Right ventricle myocardium inferior (tissue), 1 donor: ENCODE measurements at regions not wholly inside any gene's neighbourhood (a gene's known extent, or its start where the extent isn't known, plus 50 kb on each side); places are given as distances from the start of the nearest gene placed in this dataset.

ENCODE experiments used
- ATAC-seq: fragments of 200-7000 bp; cut with Tn5 transposase; one replicate; pipeline ENCODE4 v1.9.1; 2020; ENCODE audit warnings: mild to moderate bottlenecking, moderate library complexity
- DNase-seq: peaks from one replicate; pipeline ENCODE4 v3.0.0; 2021; ENCODE audit errors: missing footprints
- intact Hi-C: fragments of 100-400 bp; cut with DNase I; formaldehyde crosslinking; loops from one replicate; pipeline ENCODE4 v1.11.0; 2022
- donor health status: DM: no; HTN: yes; CAD: no; lungs with severe emphysema.

DNA sequence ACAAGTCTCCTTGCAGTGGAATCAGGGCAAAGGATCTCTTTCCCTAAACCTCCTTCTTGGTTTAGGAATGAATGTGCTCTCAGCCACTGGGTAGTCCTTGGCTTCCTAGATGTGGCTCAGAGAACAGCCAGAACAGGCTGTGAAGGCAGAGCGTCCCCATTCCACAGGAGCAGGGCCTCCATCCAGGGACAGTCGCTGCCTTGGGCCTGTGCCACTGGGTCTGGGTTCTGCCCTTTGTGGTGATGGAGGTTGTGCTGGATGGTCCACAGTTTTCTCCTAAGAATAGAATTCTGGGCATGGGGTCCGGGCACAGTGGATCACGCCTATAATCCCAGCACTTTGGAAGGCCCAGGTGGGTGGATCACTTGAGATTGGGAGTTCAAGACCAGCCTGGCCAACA lies 516.5 kb upstream of the RAB6C start:
- ATAC-seq (no peak), DNase-seq (no peak)
- intact Hi-C loops, result no loop called here

DNA sequence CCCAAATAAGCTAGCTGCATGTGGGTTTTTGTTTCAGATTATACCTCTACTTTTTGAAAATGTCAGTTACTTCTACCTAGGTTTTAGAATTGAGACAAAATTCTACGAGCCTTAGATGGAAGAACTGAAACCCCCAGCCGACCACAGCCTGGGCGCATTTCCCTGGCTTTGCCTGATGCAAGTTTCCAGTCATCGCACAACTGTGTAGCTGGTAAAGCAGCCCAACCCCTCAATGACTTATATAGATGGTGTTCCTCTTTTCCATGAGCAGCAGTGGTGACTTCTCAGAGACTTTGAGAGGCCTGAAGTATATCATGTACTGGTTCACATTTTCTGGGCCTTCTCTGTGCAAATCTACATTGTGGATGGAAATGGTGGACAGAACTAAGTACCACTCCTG lies 515.4 kb upstream of the RAB6C start:
- ATAC-seq (peak; percentile 38), DNase-seq (no peak)
- intact Hi-C loops, result no loop called here

DNA sequence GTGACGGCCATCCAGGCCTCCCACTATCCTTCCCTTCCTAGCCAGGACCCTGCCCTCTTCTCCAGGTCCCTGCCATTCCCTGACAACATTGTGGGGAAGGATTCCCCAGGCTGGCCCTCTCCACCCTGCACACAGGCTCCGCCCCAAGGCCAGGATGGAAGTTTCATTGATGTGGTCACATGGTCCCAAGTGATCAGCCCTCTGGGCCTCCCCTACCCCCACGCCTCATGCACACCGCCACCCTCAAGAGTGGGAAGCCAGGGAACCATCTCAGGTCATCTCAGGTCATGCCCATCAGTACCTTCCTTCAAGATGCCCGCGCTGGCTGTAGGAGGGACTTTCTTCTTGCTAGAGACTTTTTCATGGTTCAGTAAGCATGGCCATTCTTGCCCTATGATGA lies 514.8 kb upstream of the RAB6C start:
- DNase-seq, result no peak
- intact Hi-C loops, result no loop called here
- no peak for ATAC-seq

DNA sequence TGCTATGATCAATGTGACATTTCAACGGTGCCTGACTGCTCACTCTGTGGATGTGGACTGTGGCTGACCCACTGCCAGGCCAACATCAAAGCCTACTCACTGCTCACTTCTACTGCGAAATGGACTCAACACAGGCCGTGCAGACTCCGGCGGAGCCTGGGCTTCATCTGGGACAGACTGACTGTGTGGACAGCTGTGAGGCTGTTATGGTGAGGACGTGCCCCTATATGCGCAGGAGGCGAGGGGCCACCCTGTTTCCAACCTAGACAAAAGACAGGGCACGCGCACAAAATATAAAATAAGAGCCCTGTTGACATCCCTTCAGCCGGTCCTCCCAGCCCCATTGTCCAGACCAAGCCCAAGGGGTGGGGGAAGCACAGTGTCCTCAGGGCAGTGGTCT lies 514.4 kb upstream of the RAB6C start:
- no peak for DNase-seq
- ATAC-seq, result no peak
- intact Hi-C loops, result no loop called here

DNA sequence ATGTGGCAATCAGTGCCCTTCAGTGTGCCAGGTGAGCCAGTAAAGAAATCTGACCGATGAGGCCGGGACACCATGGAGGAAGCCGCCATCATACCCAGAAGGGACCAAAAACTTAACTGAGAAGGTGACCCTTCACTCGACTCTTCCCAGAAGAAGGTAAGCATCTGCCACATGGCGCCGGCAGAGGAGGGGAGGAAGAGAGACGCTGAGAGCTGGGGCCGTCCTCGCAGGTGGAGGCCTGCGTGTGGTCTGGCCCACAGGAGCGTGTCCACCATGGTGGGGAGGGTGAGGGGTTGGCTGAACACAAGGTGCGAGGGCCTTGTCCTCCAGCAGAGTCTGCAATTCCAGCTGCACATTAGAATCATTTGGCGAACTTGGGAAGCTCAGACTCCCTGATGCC lies 513.1 kb upstream of the RAB6C start:
- intact Hi-C loops, result no loop called here
- DNase-seq (no peak), ATAC-seq (no peak)

DNA sequence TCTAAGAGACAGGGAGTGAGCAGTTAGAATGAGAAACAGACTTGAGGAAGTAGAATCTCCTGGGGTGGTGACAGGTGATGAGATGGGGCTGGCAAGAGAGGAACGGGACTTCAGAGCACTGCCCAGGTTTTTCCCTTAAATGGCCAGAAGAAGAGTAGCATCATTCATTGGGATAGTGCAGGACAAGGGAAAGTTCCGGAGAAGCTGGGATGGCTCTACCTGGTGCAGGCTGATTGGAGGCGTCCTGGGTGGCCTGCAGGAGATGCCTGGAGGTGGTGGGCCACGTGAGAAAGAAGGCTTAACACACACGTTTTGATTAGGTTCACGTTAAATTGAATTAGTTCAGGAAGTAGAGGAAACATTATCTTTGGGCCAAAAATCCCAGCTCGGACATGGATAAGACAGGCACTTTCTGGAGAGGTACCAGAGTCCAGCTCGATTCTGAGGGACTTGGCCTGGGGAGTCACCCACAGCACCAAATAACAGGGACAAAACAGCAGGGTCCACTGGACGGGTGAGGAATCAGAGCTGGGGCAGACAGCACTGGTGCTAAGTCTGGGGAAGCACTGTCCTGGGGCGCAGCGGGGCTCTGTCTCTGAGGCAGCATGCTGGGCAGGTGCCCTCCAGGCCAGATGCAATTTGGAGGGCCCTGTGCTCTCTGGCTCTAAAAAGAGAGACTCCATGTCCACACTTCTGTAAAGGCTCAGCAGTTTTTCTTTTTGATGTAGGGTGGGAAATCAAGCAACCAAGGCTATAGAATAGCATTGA lies 512.3 kb upstream of the RAB6C start:
- DNase-seq (no peak), ATAC-seq (no peak)
- intact Hi-C loops, result no loop called here

DNA sequence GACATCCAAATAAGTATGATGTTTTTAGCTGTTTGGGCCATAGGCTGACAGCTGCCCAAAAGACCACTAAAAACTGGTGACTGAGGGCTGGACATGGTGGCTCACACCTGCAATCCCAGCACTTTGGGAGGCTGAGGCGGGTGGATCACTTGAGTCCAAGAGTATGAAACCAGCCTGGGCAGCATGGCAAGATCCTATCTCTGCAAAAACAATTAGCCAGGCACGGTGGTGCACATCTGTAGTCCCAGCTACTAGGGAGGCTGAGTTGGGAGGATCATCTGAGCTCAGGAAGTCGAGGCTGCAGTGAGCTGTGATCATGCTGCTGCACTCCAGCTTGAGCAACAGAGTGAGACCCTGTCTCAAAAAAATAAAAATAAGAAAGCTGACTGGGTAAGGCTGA lies 511.5 kb upstream of the RAB6C start:
- intact Hi-C loops, result no loop called here
- ATAC-seq (no peak), DNase-seq (no peak)

DNA sequence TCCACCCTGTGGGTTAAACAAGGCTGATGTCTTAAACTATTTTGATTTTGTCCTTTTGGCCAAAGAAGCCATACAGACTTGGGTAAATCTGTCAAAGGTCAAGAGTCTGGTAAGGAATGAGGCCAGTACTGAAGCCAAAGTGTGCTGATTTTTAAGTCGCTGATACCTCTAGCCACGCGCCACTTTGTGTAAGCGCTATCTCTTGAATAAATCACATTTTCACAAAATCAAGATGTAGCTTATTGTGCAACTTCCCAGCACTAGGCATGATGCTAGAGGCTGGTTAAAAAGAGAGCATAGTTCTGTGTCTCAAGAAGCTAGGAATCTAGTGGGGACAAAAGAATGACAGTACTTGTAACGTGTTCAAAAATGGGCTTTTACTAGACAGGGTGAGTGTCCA lies 510.6 kb upstream of the RAB6C start:
- intact Hi-C loops, result no loop called here
- ATAC-seq (no peak), DNase-seq (no peak)

DNA sequence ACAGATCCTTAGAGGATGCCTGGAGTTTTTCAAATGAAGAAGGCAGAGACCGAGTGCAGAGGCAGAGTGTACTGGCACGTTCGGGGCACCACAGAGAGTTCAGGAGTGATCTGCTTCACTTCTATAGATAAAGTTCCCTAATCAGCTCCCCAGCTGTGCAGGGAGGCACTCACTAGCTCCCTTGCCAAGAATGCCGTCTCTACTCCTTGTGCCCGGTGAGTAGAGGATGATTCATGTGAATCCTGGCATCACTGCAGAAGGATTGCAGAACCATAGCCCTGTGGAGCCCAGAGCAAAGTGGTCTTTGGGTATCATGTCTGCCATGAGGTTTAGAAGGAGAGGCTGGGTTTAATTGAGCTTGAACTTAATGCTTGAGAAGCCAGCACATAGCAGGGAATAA lies 510.1 kb upstream of the RAB6C start:
- ATAC-seq (no peak), DNase-seq (no peak)
- intact Hi-C loops, result no loop called here

DNA sequence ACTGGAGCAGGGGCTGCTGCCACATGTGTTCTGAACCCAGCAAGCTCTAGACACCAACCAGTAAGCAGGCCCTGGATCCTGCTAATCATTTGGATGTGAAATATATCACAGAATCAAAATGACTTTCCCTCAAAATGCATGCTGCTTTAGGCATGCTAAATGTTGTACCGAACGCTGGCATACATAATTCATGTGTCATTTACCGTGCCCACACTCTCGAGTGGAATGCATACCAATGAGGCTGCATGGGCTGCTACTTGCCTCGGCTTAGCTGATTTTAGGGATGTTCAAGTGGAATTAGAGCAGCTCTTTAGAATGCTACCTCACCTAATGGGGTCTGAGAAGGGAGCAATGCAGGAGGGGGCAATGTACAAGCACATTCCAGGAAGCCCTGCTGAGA lies 509.6 kb upstream of the RAB6C start:
- ATAC-seq (no peak), DNase-seq (no peak)
- intact Hi-C loops, result no loop called here

DNA sequence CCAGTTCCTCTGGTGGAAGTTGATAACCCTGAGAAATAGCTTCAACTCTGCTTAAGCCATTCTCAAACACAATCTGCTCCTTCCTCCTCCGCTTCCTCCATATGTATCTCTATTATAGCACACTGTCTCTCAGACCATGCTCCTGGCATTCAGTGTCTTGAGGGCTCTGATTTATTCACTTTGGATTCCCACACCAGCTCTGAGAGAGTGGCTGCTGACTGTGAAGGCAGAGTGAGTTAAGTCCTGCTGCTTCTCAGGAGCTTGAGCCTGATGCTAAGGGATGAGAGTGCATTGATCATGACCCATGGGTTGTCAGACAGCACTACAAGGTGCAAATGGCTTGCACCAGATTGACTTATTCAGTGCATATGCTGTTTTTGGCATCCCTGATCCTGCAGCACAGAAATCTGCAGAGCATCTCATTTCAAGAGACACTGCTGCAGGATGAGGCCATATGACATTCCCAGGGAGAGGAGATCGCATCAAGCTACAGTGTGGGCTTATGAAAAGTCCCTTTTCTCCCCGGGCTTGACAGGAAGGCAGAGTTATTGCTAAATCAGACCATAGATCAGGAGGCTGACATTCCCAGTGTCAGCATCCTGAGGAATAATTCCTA lies 500.5 kb upstream of the RAB6C start:
- ATAC-seq (no peak), DNase-seq (no peak)
- intact Hi-C loops, result no loop called here

DNA sequence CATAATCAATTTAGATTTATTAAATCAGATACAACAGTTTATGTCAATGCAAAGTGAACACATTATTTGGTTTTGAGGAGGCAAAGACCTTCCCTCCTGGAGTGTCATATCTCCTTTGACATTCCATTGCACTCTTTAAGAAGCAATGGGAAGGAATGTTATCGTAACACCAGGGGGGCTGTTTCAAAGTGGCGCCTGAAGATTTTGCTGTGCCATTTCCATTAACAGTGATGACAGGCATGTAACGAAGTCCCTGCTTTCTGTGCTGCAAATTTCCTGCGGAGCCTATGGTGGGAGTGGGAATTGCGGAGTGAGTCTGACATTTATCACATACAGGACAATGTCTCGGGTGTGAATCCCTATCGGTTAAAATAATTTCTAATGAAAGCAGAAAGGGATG lies 499.6 kb upstream of the RAB6C start:
- DNase-seq (no peak), ATAC-seq (no peak)
- intact Hi-C loops, result no loop called here

DNA sequence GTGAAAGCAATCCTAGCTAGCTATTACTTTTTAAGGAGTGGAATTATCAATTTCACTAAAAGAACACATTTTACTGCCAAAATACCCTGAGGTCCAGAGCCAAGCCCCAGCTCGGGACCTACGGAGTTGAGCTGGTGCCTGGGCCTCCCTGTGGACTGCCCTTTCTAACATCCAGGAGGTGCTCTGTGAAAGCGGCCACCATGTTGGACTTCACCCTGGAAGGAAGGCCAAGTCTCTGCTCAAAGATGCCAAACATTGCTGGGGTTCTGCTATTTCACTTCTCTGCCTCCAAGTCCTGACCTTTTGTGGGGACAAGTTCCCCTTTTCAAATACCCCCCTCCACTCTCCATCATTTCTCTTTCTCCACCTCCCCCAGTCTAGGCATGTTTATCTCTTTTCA lies 498.7 kb upstream of the RAB6C start:
- intact Hi-C loops, result no loop called here
- ATAC-seq (no peak), DNase-seq (no peak)

DNA sequence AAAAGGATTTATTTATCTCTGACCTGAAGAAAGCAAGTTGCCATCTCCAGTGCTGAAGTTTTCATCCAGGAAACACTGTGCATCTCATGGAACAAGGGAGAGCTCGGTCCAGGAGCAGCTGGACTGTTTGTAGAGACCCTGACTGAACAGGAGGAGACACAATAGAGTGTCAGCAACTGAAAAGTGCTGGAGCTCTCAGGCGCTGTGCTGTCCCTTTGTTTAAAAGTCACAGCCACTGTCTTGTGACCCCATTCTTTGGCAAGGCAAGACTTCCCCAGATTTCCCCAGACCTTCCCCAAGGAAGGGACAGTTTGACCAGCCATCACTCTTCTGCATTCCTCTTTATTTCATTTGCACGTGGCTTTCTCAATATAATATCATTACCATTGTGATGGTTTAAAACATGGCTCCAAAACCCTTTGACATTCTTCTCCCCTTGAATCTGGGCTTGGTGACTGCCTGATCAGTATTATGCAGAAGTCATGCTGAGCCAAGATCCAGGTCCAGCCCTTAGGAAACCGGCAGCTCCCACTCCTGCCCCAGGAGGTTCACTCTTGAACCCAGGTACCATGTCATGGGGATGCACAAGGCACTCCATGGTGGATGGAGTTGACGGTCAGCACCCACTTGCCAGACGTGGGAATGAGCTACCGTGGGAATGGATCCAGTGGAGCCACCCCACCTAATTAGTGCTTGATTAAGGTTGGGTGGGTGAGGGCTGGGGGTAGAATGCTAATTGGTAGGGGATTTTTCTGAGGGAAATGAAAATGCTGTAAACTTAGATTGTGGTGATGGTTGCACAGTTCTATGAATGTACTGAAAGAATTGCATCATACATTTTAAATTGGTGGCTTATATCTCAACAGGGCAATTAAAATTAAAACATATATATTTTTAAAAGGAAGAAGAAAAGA lies 497.9 kb upstream of the RAB6C start:
- ATAC-seq (no peak), DNase-seq (no peak)
- intact Hi-C loops, result no loop called here

DNA sequence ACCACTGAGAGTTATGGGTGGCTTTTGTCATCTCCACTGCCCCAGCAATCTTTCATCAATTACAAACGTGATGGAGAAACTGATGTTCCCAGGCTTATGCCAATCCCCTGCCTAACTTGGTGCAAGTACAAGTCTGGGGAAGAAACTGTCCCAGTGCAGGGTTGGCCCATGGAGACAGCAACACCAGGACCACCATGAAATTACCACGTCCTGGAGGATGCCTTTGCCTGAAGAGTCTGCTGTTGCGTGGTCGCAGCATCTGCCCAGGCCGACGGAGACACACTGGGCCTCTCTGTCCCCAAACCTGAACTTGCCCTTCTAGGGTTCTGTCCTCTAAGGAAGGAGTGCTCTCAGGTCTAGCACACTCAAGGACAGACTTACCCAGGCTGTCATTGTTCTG lies 496.8 kb upstream of the RAB6C start:
- ATAC-seq (no peak), DNase-seq (no peak)
- intact Hi-C loops, result no loop called here

DNA sequence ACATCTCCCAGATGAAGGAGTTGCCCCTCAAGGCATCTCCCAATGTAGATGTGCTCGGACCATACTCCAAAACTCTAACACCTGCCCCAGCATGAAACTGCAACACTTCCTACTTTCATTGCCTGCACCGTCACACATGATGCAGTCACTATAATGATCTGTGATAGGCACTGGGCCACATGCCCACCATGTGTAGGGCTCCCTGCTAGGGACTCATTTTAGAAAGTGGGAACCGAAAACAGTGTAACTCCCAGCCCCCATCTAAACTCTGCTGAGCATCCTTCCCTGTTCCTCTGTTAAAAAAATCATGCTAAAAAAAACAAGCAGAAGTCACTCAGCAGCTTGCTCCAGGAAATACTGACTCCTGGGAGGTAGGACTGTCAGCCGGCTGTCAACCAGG lies 496.1 kb upstream of the RAB6C start:
- intact Hi-C loops, result no loop called here
- ATAC-seq, result peak; percentile 30
- DNase-seq, result no peak

DNA sequence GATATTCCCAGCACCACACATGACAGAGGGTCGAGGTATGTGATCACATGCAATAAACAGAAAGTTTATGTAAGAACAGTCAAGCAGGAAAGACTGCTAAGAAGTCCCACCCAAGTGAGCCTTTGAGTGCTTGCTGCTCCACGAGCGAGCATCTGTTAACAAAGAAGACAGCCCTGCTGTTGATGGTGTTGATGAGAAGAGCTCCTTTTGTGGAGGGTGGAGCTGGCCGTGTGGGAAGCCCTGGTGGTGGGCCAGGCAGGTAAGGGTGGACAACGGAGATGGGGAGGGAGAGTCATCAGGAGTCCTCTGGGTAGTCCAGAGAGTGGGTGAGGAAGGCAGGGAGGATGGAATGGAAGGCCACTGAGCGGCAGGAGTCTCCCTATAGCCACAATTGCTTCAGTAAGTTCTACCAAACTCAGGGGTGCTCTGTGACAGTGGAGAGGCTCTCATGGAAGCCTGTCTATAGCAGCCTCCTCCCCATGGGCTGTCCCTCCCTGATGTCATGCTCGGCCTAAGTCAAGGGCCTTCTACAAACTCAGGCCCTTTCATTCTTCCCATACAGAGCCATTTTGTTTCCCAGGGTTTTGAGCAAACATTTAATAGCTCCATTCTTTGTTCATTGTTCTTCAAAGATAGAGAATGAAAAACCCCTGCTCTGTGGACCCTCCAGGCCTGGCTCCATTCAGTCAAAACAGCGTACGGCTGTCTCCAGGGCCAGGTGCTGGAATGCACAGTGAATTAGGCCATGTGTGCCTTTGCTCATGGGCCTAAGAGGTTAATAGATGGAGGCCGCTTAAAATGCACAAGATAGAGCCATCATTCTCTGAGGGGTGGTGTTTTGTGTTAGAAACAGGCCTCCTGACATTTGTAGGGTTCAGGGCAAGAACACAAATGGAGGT lies 494.2 kb upstream of the RAB6C start:
- ATAC-seq (no peak), DNase-seq (no peak)
- intact Hi-C loops, result no loop called here

DNA sequence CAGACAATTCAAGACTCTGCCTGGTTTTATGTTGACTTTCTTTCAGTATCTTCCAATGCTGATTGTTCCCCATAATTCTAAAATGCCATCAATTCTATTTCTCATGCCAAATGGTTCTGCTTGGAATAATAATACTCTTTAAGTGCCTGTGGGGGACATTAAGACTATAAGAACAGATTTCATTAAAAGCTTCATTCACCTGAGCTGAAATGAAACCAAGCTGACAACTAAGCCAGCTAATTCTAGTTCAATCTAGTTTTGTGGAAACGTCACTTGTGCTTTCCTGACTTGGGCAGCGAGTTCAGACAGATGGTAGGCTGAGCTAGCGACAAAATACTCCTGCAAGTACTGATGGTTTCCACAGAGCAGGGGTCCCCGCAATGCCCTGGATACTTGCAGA lies 491.1 kb upstream of the RAB6C start:
- no peak for ATAC-seq
- intact Hi-C loops, result no loop called here
- peak; percentile 16 for DNase-seq

DNA sequence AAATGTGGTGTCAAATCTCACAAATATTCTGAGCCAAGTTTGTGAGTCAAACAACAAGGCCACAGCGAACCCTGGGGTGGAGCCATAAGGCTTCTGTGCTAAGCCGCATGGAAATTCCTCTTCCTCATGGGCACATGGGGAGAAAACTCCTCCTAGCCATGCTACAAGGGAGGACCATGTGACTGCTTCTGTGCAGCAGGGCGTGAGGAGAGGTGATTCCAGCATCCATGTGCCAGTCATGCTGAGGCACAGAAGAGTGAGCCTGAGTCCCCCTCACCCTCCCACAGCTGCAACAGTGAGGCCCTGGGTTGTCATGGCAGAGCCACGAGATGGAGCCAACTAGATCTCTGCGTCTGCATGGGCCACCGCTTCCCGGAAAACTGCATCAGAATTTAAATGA lies 488.8 kb upstream of the RAB6C start:
- intact Hi-C loops, result no loop called here
- ATAC-seq (no peak), DNase-seq (peak; percentile 17)
